Left lung (tissue), 4 donors: ENCODE measurements at regions not wholly inside any gene's neighbourhood (a gene's known extent, or its start where the extent isn't known, plus 50 kb on each side); places are given as distances from the start of the nearest gene placed in this dataset.

Source experiments
- ATAC-seq: fragments of 200-7000 bp; cut with Tn5 transposase; one replicate; pipeline ENCODE4 v1.9.1; 2020; ENCODE audit warnings: moderate library complexity
- DNase-seq, 4 donors: peaks; one replicate each; pipeline ENCODE4 v3.0.0-alpha.2; 2013 to 2020
- H3K27ac ChIP-seq, 2 donors: fragments of 200-600 bp; sonication (generic) in 1 of 2; one replicate each; pipeline versions ENCODE4 v1.5.0 to v1.8.0; 2020 to 2021
- H3K27me3 ChIP-seq, 2 donors: fragments of 200-600 bp; sonication (generic) in 1 of 2; one replicate each; pipeline versions ENCODE4 v1.5.0 to v1.8.0; 2020 to 2021
- H3K36me3 ChIP-seq, 2 donors: fragments of 200-600 bp; sonication (generic) in 1 of 2; one replicate each; pipeline versions ENCODE4 v1.5.0 to v1.8.0; 2020 to 2021
- H3K4me1 ChIP-seq, 2 donors: fragments of 200-600 bp; one replicate each; pipeline ENCODE4 v1.8.0; 2021
- H3K4me3 ChIP-seq, 2 donors: fragments of 200-600 bp; sonication (generic) in 1 of 2; one replicate each; pipeline versions ENCODE4 v1.5.0 to v1.8.0; 2020 to 2021; ENCODE audit warnings: mild to moderate bottlenecking in 1 of 2
- H3K9me3 ChIP-seq, 2 donors: fragments of 200-600 bp; sonication (generic) in 1 of 2; one replicate each; pipeline versions ENCODE4 v1.5.0 to v1.8.0; 2020 to 2021
- CTCF ChIP-seq, 2 donors: fragments of 200-600 bp; sonication (generic) in 1 of 2; IDR thresholded peaks; one replicate each; pipeline versions ENCODE4 v1.5.0 to v1.8.0; 2021; ENCODE audit warnings: antibody characterized with exemption in 2 of 2
- intact Hi-C, 2 donors: fragments of 100-400 bp; cut with DNase I; formaldehyde crosslinking; loops; one replicate each; pipeline versions ENCODE4 v1.11.2 to v1.14.2; 2022
- donor health status: DM: no; HTN: yes; CAD: no.
- donor health status: DM: no; HTN: no; CAD: no.

GRCh38 chr14:46401066-46401465, 250.5 kb downstream of the RPL10L start:
- no peak for DNase-seq
- TF ChIP-seq CTCF (IDR thresholded peaks at IDR 0.05): no peak
- Histone ChIP-seq H3K9me3 (no peaks in the 10 kb centered on the region), H3K27ac (no peak overlapping the region), H3K27me3 (no peaks in the 10 kb centered on the region), H3K36me3 (no peaks in the 10 kb centered on the region), H3K4me3 (no peak overlapping the region), H3K4me1 (no peaks in the 10 kb centered on the region)
- intact Hi-C loops: no loop called here
- no peak for ATAC-seq

- H3K9me3 ChIP-seq: no peaks in the 10 kb centered on the region
- no peak for TF ChIP-seq CTCF (IDR thresholded peaks at IDR 0.05)
- ATAC-seq (peak; percentile 72), DNase-seq (peak in 1 of 4 donors; percentile 14)
- no peaks in the 10 kb centered on the region for H3K4me1 ChIP-seq
- intact Hi-C loops: no loop called here
- H3K36me3 ChIP-seq: no peaks in the 10 kb centered on the region
- H3K27me3 ChIP-seq: no peaks in the 10 kb centered on the region
- H3K27ac ChIP-seq: no peak overlapping the region
- H3K4me3 ChIP-seq: no peak overlapping the region
Observed at GRCh38 chr14:46399049-46399448, 252.5 kb downstream of the RPL10L start.

GRCh38 chr14:46384611-46385010, 267.0 kb downstream of the RPL10L start:
- Histone ChIP-seq H3K27me3 (no peaks in the 10 kb centered on the region), H3K9me3 (peaks cover 0 to 24% of the 10 kb centered on the region in 2 donors), H3K4me3 (no peak overlapping the region), H3K27ac (no peak overlapping the region), H3K4me1 (no peaks in the 10 kb centered on the region), H3K36me3 (no peaks in the 10 kb centered on the region)
- ATAC-seq (no peak), DNase-seq (peak in 1 of 4 donors; percentile 5)
- intact Hi-C loops: no loop called here
- no peak for TF ChIP-seq CTCF (IDR thresholded peaks at IDR 0.05)

- intact Hi-C loops: no loop called here
- Histone ChIP-seq H3K9me3 (peaks cover 0 to 16% of the 10 kb centered on the region in 2 donors), H3K36me3 (no peaks in the 10 kb centered on the region), H3K27ac (no peak overlapping the region), H3K4me3 (no peak overlapping the region), H3K27me3 (no peaks in the 10 kb centered on the region), H3K4me1 (no peaks in the 10 kb centered on the region)
- ATAC-seq (no peak), DNase-seq (no peak)
- no peak for TF ChIP-seq CTCF (IDR thresholded peaks at IDR 0.05)
Observed at GRCh38 chr14:46381674-46382073, 269.9 kb downstream of the RPL10L start.

GRCh38 chr14:46378248-46378647, 273.3 kb downstream of the RPL10L start:
- intact Hi-C loops: no loop called here
- Histone ChIP-seq H3K27ac (no peak overlapping the region), H3K4me3 (no peak overlapping the region), H3K27me3 (no peaks in the 10 kb centered on the region), H3K4me1 (no peaks in the 10 kb centered on the region), H3K9me3 (peaks cover 0 to 7% of the 10 kb centered on the region in 2 donors), H3K36me3 (no peaks in the 10 kb centered on the region)
- DNase-seq (no peak), ATAC-seq (no peak)
- TF ChIP-seq CTCF (IDR thresholded peaks at IDR 0.05): no peak
